HG03378 (cell line): ENCODE measurements at regions not wholly inside any gene's neighbourhood (a gene's known extent, or its start where the extent isn't known, plus 50 kb on each side); places are given as distances from the start of the nearest gene placed in this dataset.
"Not testable (repeated sequence)": the region's sequence is repeated elsewhere in the genome, so short reads cannot be mapped to it uniquely, and the experiment has no call there.

Source experiments
- ATAC-seq: cut with Tn5 transposase; IDR thresholded peaks from one replicate; pipeline ENCODE4 v1.9.1; 2021; ENCODE audit warnings: mild to moderate bottlenecking, moderate library complexity; ENCODE audit not compliant: unreplicated experiment

DNA sequence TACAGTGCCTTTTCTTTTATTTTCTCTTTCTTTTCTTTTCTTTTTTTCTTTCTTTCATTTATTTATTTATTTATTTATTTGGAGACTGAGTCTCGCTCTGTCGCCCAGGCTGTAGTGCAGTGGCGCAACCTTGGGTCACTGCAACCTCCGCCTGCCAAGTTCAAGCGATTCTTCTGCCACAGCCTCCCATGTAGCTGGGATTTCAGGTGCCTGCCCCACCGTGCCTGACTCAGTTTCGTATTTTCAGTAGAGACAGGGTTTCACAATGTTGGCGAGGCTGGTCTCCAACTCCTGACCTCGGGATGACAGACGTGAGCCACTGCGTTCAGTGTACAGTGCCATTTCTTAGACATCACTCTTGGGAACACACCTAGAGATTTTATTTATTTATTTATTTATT is 110.0 kb upstream of the ANKRD30BL start:
- not testable (repeated sequence) for ATAC-seq

DNA sequence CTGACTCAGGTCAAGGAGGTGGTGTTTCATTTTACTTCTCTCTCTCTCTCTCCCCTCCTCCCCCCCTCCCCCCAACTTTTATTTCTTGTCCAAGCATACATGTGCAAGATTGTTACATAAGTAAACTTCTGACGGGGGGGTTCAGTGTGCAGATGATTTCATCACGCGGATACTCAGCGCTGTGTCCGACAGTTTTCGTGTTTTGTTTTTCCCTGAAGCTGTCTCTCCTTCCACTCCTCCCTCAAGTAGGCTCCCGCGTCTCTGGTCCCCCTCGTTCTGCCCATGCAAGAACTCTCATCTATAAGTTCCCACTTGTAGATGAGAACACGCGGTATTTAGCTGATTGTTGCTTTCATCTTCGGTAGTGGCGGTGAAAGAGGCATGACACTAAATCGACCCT is 111.0 kb upstream of the ANKRD30BL start:
- ATAC-seq, result no peak

DNA sequence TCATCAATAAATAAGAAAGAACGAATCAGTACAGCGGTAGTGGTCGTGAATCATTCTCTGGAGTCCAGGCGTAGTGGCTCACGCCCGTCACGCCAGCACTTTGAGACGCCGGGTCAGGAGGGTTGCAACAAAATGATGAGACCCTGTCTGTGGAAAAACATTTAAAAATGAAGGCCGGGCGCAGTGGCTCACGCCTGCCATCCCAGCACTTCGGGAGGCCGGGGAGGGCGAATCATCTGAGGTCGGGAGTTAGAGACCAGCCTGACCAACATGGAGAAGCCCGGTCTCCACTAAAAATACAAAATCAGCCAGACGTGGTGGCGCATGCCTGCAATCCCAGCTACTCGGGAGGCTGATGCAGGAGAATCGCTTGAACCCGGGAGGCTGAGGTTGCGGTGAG is 111.8 kb upstream of the ANKRD30BL start:
- ATAC-seq, result not testable (repeated sequence)

DNA sequence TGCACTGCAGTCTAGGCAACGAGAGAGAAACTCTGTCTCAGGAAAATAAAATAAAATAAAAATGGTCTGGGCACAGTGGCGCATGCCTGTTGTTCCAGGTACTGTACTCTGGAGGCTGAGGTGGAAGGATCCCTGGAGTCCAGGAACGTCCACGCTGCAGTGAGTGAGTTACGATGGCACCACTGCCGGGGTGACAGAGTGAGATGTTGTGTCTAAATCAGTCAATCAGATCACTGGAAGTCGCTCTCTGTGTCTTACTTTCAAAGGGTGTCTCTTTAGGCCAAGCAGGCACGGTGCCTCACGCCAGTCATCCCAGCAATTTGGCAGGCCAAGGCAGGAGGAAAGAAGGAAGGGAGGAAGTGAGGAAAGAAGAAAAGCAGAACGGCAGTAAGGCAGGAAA is 112.2 kb upstream of the ANKRD30BL start:
- ATAC-seq, result no peak

DNA sequence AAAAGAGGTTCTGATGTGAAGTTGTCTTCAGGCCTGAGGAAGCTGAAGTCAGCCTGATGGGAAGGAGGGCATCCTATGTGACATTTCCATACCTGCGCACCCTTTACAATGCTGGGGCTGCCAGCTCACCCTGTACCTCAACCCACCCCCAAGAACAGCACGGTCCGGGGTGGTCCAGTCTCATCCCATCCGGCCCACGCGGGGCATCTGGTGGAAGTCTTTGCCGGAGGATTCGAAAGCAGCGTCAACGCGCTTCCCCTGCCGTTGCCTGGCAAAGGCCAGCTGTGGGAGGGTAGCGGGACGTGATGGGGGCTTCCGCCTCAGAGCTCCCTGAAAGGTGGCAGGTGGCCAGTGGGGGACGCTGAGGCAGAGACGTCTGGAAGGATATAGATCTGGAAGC is 113.6 kb upstream of the ANKRD30BL start:
- ATAC-seq, result no peak

DNA sequence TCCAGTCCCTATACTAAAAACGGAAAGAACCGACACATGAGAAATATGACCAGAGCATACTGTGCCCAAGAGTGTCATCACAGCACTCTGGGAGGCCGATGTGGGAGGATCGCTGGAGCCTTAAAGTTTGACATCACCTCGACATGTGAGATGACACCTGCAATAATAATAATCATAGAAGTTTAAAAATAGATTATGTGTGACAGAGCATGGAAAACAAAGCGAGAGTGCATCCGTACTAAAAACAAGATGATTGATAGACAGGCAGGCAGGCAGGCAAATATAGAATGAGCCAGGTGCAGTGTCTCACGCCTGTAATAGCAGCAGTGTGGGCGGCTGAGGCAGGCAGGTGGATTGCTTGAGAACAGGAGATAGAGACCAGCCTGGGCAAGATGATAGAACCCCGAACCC is 114.8 kb upstream of the ANKRD30BL start:
- ATAC-seq, result no peak

DNA sequence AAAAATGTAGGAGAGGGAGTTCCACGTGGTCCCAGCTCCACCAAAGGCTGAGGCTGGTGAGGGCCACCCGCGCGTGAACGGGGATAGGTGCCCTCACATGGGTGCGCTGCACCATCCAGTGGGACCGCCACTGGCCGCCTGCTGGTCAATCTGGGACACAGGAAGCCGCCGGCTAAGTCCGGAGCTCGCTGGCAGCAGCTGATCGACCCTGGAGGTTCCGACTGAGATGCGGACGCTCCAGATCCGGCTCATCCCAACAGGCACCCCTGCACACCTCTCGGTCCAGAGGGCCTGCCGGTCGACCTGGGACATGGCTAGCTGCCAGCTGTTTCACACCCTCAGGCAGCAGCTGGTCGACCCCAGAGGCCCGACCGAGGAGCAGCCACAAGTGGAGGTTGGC is 116.5 kb upstream of the ANKRD30BL start:
- no peak for ATAC-seq

DNA sequence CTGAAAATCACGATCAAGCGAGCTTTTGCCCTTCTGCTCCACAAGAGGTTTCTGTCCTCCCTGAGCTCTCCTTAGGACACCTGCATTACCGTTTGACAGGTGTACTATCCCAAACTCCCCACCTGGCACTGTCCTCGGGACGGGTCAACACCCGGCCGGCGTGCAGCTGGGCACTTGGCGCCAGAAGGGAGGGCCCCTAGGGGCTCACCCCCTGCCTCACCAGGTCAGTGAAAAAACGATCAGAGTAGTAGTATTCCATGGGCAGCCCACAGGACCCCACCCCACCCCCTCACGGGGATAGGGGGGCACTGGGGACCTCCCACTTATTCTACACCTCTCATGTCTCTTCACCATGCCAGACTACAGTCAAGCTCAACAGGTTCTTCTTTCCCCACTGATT is 117.6 kb upstream of the ANKRD30BL start:
- ATAC-seq, result no peak

DNA sequence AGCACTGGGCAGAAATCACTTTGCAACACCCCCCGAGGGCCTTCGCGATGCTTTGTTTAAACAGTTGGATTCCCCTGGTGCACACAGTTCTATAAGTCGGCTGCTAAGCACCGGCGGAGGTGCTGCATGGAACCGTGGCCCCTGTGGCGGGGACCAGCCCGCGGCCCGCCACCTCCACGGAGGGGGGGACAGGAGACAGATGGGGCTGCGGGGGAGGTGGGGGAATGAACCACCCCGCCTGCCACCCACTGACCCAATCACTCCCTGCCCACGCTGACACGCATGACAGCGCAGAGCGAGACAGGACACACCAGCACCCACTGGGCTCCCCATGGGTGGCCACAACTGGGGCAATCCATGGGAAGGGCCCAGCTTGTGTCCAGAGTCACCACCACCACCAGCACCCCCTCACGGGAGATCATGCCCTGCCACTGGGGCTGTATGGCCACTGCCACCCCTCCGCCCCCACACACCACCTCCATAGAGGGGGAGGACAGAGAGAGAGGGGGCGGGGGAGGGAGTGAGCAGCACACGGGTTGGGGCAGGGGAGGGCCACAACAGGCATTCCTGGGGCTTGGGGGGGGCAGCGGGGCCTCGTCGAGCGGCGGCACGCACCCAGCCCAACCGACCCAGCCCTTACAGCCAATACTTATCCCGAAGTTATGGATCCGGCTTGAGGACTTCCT is 118.3 kb upstream of the ANKRD30BL start:
- no peak for ATAC-seq

DNA sequence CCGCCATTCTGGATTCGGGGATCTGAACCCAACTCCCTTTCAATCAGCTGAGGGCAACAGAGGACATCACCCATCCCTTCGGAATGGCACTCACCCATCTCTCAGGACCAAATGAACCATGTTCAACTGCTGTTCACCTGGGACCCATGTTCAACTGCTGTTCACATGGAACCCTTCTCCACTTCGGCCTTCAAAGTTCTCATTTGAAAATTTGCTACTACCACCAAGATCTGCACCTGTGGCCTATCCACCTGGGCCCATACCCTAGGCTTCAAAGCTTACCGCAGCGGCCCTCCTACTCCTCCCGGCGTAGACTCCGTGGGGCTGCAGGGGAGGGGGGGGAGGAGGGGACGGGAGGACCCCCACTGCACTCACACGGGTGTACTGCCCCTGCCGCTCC is 119.2 kb upstream of the ANKRD30BL start:
- no peak for ATAC-seq

DNA sequence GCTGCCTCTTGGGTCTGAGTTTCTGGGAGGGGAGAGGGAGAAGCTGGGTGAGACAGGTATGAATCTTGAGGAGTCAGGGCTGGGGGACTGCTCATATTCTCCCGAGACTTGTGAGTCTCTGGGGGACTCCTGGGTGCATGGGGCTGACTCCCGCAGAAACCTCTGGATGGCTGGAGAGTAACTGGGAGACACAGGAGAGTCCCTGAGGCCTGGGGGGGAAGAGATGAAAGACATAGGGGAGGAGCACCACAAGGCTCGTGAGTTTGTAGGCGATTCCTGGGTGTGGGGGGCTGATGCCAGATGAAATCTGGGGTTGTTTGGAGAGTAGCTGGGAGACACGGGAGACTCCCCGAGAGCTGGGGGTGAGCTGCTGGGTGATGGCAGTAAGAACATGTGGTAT is 120.4 kb upstream of the ANKRD30BL start:
- ATAC-seq, result not testable (repeated sequence)

DNA sequence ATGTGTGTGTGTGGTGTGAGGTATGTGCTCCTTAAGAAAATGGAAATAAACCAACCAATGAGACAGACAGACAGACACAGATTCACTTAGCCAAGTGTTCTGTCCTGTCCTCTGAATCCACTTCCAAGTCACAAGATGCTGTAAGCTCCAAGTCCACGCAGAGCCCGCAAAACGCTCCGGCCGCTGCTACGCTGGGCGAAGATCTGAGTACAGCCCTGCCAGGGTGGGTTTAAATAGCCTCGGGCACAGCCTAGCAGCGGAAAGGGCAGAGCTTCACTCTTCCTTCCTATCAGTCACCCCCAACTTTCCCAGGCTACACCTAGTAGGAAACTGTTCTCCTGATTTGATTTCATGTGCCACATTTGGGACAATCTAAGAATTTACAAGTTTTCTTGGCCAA is 121.2 kb upstream of the ANKRD30BL start:
- ATAC-seq, result no peak

DNA sequence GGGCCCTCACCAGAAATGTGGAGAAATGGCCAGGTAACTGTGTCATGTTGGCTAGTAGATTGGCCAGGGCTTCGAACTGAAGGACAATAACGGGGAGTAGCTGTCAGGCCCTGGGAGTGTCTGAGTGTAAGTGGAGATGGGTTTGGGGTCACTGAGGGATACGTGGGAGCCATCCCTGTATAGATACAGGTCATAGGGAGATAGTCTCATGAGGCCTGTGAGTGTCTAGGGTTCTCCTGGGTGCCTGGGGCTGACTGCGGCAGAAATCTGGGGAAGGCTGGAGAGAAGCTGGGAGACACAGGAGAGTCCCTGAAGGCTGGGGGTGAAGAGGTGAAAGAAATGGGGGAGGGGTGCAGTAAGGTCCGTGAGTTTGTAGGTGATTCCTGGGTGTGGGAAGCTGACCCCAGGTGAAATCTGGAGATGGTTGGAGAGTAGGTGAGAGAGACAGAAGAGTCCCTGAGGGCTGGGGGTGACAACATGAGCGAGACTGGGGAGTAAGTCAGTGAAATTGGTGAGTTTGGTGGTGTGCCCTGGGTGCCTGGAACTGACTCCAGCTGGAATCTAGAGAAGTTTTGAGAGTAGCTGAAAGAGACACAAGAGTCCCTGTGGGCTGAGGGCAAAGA is 124.6 kb upstream of the ANKRD30BL start:
- not testable (repeated sequence) for ATAC-seq

DNA sequence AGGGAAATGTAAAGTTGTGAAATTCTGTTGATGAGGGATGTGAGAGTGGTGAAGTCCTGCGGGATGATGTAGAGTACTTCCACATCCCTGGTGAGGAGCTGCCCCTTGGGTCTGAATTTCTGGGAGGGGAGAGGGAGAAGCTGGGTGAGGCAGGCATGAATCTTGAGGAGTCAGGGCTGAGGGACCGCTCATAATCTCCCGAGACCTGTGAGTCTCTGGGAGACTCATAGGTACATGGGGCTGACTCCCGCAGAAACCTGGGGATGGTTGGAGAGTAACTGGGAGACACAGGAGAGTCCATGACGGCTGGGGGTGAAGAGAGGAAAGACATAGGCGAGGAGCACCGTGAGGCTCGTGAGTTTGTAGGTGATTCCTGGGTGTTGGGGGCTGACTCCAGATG is 126.2 kb upstream of the ANKRD30BL start:
- not testable (repeated sequence) for ATAC-seq

DNA sequence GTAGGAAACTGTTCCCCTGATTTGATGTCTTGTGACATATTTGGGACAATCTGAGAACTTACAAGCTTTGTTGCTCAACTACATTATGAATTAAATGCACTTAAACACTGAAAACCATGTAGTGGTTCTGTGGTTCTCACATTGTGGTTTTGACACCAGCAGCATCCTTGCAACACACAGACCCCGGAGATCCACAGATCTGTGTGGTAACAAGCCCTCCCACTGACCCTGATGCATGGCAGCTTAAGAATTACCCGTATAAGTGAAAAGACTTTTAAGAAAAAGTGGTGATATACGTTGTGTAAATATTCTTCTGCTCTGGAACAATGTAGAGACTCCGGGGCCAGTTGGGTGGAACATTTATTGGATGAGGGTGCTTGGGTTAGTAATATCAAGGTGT is 127.4 kb upstream of the ANKRD30BL start:
- ATAC-seq, result not testable (repeated sequence)

DNA sequence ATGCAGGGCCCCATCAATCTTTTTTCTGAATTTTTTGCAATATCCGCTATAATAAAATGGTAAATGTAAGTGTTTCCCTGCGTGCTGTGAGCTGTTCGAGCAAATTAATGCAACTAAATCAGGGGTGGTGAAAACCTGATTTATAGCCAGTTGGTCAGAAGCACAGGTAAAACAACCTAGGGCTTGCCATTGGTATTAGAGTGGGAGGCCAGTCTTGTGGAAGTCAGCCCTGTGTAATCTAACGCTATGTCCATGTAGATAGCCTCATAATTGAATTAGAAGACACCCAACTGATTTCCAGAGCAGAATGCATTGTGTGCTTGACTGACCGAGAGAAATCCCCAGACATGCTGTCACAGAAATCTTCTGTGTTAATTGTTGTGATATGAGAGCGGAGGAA is 126.8 kb upstream of the GPR39 start:
- not testable (repeated sequence) for ATAC-seq

DNA sequence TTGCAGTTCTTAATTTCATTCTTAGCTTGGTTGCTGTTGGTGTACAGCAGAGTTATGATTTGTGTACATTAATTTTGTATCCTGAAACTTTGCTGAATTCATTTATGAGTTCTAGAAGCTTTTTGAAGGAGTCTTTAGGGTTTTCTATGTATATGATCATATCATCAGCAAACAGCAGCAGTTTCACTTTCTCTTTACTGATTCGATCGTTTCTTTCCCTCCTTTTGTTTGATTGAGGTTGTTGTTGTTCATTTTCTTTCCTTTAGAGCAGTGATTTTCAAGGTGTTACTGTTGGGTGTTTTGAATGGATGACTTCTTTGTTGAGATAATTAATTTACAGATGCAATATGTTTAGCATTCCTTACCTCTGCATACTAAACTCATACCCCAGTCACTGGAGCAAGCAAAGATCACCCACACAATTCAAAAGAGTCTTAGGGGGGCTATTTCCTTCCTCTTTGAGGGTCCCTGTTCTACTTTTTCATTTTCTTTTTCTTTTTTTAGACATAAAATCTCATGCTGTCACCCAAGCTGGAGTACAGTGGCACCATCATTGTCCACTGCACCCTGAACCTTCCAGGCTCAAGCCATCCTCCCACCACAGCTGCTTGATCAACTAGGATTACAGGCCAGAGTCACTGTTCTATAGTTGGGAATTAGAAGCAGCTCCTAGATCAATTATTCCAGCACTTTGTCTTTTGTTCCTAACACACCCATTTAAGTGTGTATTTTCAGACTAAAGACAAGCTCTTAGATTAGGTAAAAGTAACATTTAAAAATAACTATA is 115.8 kb upstream of the GPR39 start:
- ATAC-seq, result peak; percentile 49

DNA sequence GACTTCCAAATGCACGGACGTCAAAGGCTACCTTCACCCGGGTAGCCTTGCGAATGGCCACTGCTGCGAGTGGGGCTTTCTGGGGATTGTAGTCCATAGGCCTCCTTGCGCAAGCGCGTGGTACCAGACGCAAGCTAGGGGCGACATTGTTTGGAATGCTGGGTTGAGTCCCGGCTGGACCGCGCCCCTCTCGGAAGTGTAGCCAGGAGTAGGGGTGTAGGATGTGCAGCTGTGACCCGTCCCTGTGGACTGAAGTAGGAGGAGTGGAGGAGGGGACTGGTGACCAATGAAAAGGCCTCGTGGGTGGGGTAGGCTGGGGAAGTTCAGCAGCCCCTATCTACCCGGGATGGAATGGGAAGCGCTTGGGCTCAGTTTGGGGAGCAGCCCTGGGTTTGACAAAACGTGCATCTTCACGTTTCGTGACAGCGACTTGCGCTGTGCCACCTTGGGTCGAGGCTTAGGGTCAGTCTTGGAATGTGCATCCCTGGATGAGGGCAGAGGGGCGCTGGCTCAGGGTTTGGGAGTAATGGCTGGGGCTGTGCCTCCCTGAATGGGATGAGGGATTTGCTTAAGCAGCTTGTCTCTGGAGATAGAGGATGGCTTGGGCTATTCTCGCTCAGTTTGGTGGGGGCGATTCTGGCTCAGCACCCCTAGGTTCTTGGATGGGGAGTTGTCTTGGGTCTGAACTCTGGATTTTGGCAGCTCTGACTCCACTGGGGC is 111.8 kb upstream of the GPR39 start:
- ATAC-seq, result peak; percentile 54

DNA sequence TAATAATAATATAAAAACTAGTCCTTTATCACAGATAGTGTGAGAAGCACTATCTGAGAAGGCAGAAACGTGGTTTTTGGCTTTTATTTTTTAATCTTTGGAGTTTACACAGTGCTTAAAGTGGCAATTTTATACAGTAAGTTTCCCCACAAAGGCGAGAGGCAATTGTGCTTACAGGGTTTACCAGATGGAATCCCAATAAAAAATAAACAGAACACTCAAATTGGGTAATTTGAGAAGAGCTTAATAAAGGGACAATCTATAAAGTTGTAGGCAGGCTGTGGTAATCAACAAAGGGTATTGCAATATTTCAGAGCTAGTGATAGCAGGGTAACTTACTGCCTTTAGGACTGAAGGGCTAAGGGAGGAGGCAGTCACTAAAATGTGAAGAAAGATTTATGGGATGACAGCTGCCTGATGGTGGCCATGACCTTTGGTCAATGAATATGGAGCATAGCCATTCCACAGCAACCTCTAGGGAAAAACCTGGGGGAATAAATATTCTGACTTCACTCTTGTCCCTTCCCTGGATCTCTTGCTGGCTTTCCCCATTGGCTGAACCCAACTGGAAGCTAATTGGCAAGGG is 108.9 kb upstream of the GPR39 start:
- ATAC-seq, result not testable (repeated sequence)

DNA sequence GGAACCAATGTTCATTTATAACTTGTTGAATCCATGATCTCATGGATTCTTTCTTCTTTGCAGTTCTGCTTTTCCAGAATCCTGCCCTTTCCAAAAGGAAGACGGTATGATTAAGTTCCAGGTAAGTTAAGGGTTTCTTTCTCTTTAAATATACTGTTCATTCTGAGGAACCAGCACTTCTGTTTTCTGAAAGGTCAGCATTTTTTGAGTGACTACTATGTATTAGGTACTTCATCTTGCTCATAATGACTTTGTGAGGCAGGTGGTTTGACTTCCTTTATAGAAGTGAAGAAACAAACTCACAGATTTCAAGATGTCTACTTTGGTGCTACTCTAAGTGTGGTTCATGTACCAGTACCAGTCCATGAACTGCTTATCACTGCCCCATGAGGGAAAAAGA is 107.4 kb upstream of the GPR39 start:
- ATAC-seq, result not testable (repeated sequence)

DNA sequence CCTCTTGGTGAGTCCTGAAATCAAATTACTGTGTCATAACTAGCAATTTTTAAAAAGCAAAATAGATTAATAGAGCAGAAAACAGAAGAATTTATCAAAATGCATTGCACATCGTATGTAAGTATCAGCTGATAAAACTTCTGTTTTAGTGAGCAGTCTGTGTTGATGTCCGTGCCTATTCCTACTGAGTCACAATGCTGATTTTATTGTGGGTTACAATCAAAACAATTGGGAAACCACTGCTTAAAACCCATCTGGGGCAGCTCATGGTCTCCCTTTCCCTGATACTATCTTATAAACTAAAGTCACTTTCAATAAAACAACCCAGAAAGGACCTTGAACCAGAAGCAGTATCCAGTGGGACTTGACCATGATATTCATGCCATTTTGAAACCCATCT is 101.1 kb upstream of the GPR39 start:
- ATAC-seq, result not testable (repeated sequence)
